Posterior cingulate gyrus (tissue), 11 donors: ENCODE measurements at regions not wholly inside any gene's neighbourhood (a gene's known extent, or its start where the extent isn't known, plus 50 kb on each side); places are given as distances from the start of the nearest gene placed in this dataset.

Source experiments
- DNase-seq, 10 donors: peaks; one replicate each; pipeline versions ENCODE4 v3.0.0 to v3.0.0-alpha.2; 2020 to 2021; ENCODE audit warnings: mixed read lengths in 3 of 10
- intact Hi-C: fragments of 100-400 bp; cut with DNase I; formaldehyde crosslinking; loops from one replicate; pipeline ENCODE4 v1.15.1; 2023

GRCh38 chr15:29342201-29342600 is 72.6 kb upstream of the NSMCE3 start:
- DNase-seq = no peak

DNA sequence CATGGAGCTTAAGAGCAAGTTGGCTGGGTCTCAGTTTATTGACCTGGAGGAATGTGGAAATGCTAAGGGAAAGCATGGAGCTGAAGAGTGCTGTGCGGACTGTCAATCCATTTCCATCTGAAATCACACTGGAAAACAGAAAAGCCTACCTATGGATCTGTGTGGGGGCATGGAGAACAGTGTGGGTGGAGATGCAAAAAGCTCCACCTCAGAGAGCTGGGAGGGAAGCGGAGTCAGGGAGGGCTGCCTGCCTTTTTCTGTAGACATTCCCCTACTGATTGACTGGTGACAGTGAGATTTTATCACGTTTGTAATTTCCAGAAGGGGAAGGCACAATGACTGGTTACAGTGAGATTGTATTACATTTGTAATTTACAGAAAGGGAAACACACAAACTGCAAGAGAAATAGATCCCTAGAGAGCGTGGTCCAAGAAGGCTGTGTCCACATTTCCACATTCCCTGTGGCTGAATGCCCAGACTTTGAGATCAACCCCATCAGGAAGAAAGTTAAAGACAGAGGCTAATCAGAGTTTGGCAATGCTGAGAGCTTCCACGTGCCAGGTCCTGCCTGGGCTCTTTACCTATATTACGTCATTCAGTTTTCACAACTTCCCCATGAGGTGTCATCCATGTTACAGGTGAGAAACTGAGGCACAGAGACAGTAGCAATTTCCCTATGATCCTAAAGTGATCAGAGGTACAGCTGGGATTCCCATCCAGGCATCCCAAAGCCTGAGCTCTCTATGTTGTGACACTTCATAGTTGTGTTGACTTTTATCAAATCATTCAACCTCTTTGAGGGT is 67.7 kb upstream of the NSMCE3 start:
- intact Hi-C loops = no loop called here
- DNase-seq = no peak

More at GRCh38 chr15:29342201-29342600, 72.6 kb upstream of the NSMCE3 start:
- intact Hi-C loops = no loop called here

DNA sequence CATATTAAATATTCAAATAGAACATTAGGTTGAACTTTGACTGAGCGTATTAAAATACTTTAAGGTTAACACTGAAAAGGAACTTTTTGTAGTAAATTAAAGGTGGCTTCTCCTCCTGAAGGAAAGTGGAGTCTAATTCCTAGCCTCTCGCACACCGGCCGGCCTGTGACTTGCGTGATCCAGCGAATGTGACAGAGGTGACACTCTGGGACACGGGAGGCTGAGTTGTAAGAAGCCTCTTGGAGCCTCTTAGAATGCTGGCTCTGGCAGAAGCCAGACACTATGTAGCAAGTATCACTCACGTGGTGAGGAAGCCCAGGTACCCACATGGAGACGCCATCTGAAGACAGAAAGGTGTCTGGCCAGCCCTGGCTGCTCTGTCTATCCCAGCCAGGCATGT is 64.9 kb upstream of the NSMCE3 start:
- intact Hi-C loops = no loop called here
- peak in 1 of 10 donors; percentile 59 for DNase-seq

- intact Hi-C loops = no loop called here
- DNase-seq = peak in 1 of 10 donors; percentile 59
Measured at GRCh38 chr15:29333261-29333660, 63.6 kb upstream of the NSMCE3 start.

- DNase-seq = no peak
- intact Hi-C loops = no loop called here
Measured at GRCh38 chr15:29331669-29332068, 62.0 kb upstream of the NSMCE3 start.

DNA sequence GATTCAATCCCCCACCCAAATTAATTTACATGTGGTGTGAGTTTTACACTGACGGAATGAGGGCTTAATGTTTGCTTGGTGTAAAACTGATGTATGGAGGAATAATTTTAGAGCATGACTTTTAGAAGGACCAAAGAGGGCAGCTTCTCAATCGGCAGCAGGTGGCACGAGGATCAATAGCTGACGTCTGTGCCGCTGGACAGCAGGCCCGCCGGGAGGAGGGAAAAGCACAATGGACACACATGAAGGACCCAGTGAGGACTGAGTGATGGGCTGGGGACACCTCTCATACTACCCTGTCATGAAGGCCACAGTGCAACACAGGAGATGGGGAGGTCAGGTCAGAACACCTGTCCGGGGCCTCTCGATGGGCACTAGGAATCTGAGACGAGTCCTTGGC is 61.4 kb upstream of the NSMCE3 start:
- intact Hi-C loops = no loop called here
- DNase-seq = no peak

- intact Hi-C loops = no loop called here
- DNase-seq = no peak
Measured at GRCh38 chr15:29324746-29325145, 55.1 kb upstream of the NSMCE3 start.

DNA sequence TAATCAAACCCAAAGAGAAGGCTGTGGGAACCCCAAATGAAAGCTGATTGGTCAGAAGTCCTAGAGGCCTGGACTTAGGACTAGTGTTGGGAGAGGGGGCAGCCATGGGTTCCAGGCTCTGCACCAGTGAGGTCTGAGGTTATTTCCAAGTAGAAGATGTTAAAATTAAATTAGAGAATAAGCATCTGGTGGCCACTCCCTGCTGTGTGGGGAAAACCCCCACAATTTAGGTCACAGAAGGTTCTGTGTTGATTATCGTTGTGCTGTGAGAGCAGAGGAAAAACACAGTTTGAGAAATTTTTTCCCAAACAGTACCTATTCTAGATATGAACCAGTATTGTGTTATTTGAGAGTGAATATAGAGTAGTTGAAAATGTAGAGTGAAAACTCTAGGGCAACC is 53.9 kb upstream of the NSMCE3 start:
- intact Hi-C loops = no loop called here
- DNase-seq = no peak

DNA sequence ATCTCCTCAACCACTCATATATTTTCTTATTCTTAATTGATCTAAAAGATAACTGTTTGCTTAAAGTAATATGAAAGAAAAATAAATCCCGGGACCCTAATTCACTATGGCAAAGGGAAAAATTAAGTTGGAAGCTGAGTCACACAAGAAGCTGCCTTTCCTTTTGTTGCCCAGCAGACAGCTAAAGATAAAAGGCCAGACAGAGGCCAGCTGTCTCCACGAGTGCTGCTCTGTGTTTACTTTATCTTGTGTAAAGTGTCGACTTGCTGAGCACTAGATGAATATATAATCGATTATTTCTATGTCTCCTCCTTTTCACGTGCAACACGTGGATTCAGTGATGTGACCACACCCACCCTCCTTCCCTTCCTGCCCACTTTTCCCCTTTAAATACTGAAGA is 52.8 kb upstream of the NSMCE3 start:
- intact Hi-C loops = no loop called here
- DNase-seq = no peak

GRCh38 chr15:29320420-29320819 is 50.8 kb upstream of the NSMCE3 start:
- intact Hi-C loops = no loop called here
- DNase-seq = no peak

GRCh38 chr15:29319823-29320222 is 50.2 kb upstream of the NSMCE3 start:
- intact Hi-C loops = no loop called here
- DNase-seq = no peak
